Sigmoid colon (tissue), 6 donors: ENCODE measurements at regions not wholly inside any gene's neighbourhood (a gene's known extent, or its start where the extent isn't known, plus 50 kb on each side); places are given as distances from the start of the nearest gene placed in this dataset.

Source experiments
- DNase-seq: peaks from one replicate; pipeline ENCODE4 v3.0.0-alpha.2; 2019
- H3K27ac ChIP-seq, 4 donors: fragments of 200-600 bp; sonication (generic); one replicate each; pipeline ENCODE4 v1.5.1; 2016 to 2019; ENCODE audit warnings: mild to moderate bottlenecking in 1 of 4
- H3K27me3 ChIP-seq, 3 donors: fragments of 200-600 bp; sonication (generic); one replicate each; pipeline ENCODE4 v1.5.1; 2019; ENCODE audit warnings: mild to moderate bottlenecking in 1 of 3
- H3K36me3 ChIP-seq, 4 donors: fragments of 200-600 bp; sonication (generic); one replicate each; pipeline ENCODE4 v1.5.1; 2016 to 2019
- H3K4me1 ChIP-seq, 4 donors: fragments of 200-600 bp; sonication (generic); one replicate each; pipeline ENCODE4 v1.5.1; 2017 to 2019
- H3K4me3 ChIP-seq, 4 donors: fragments of 200-600 bp; sonication (generic); one replicate each; pipeline ENCODE4 v1.5.1; 2017 to 2019; ENCODE audit warnings: mild to moderate bottlenecking in 2 of 4, moderate library complexity in 1 of 4
- H3K9me3 ChIP-seq, 4 donors: fragments of 200-600 bp in 3 of 4; sonication (generic) in 3 of 4; one replicate each; pipeline versions ENCODE4 v1.5.1 to v1.6.1; 2013 to 2019
- CTCF ChIP-seq, 4 experiments: fragments of 450-650 bp in 3 of 4; fragments of 200-600 bp in 1 of 4; IDR thresholded peaks; one replicate each; pipeline ENCODE4 v1.5.1; 2016 to 2019; ENCODE audit warnings: antibody characterized with exemption in 4 of 4, mild to moderate bottlenecking in 3 of 4, moderate library complexity in 2 of 4
- EP300 ChIP-seq, 4 donors: sonication (generic); formaldehyde crosslinking; IDR thresholded peaks; one replicate each; pipeline ENCODE4 v1.6.1; 2017; ENCODE audit warnings: antibody characterized with exemption in 4 of 4
- POLR2A ChIP-seq, 2 donors: fragments of 450-650 bp; IDR thresholded peaks; one replicate each; pipeline ENCODE4 v1.6.1; 2016; ENCODE audit warnings: antibody characterized with exemption in 2 of 2, mild to moderate bottlenecking in 2 of 2, moderate library complexity in 2 of 2
- POLR2AphosphoS5 ChIP-seq, 4 donors: sonication (generic); formaldehyde crosslinking; IDR thresholded peaks; one replicate each; pipeline ENCODE4 v1.6.1; 2017; ENCODE audit warnings: antibody characterized with exemption in 4 of 4
- WGBS, 2 donors: extraction: QIAGEN DNeasy Blood & Tissue Kit; methylation state at CpG; one replicate each; pipeline ENCODE4 v1.1.7; 2013; 5-methylcytosine and 5-hydroxymethylcytosine counted together
- intact Hi-C: fragments of 100-400 bp; cut with DNase I; formaldehyde crosslinking; loops from one replicate; pipeline ENCODE4 v1.15.1; 2023
- donor health status: healthy with polysubstance abuse.
- donor health status: healthy.

DNA sequence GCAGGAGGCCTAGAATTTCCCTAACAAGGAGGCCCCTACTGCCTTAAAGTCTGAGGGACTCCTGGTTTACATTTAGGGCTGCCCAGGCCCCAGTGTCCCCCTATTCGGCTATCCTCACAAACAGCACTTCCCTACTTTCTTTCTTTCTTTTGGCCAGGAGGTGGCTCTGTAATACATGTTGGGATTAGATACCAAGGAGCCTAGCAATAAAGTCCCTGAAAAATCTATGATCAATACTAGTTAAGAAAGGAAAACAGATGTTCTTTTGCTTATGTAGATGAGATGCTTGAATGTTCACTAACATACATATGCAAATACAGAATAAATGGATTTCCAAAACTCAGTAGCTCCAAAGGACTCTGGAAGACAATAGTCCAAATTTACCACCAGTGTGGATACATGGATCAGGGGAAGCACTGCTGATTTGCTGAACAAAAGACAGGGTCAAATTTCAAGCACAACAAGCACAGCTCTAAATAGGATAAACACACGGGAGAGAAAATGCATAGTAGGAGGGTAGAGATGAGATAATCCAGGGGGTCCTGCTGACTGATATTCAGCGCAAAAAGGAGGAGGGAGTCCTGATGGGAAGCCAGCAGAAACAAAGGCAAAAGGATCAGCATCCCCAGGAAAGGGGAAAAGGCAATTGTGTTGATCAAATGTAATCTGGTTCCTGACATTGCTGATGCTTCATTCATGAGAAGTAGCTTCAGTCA lies 240.0 kb downstream of the NUF2 start:
- TF ChIP-seq POLR2AphosphoS5 (IDR thresholded peaks at IDR 0.05) (no peak), EP300 (IDR thresholded peaks at IDR 0.05) (no peak), POLR2A (IDR thresholded peaks at IDR 0.05) (no peak), CTCF (IDR thresholded peaks at IDR 0.05) (peak in 2 of 4 experiments; percentile 13 to 44)
- intact Hi-C loops = no loop called here
- no peaks in the 10 kb centered on the region for H3K4me1 ChIP-seq
- no peaks in the 10 kb centered on the region for H3K9me3 ChIP-seq
- DNase-seq = no peak
- 42 to 49% methylated on average over 3 of the region's 3 CpGs for WGBS, 2 donors
- H3K36me3 ChIP-seq = no peaks in the 10 kb centered on the region
- H3K27ac ChIP-seq = no peak overlapping the region
- H3K27me3 ChIP-seq = no peaks in the 10 kb centered on the region
- no peak overlapping the region for H3K4me3 ChIP-seq

- 80 to 85% methylated on average over 2 of the region's 2 CpGs for WGBS, 2 donors
- intact Hi-C loops = no loop called here
- Histone ChIP-seq H3K27me3 (no peaks in the 10 kb centered on the region), H3K4me3 (no peak overlapping the region), H3K9me3 (no peaks in the 10 kb centered on the region), H3K36me3 (no peaks in the 10 kb centered on the region), H3K4me1 (no peaks in the 10 kb centered on the region), H3K27ac (no peak overlapping the region)
- TF ChIP-seq EP300 (IDR thresholded peaks at IDR 0.05) = no peak
- no peak for DNase-seq
Observed at GRCh38 chr1:163562355-163562754, 240.6 kb downstream of the NUF2 start.

DNA sequence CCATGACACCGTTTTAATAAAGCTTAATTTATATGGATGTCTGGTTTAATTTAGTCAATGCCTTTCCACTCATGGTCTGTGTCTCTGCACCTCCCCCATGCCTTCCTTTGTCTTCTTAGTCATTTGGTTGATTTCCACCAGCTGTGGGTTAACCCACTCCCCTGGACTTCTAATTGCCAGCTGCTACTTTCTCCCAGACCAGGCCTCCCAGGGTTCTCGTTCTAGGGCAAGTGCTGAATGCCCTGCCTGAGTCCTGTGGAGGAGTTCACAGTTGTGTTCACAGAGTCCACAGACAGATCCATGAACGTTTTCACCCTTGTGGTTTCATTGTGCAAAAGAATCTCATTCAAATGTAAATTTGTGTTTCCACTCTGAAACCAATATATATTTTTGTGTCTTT lies 243.4 kb downstream of the NUF2 start:
- Histone ChIP-seq H3K27me3 (no peaks in the 10 kb centered on the region), H3K4me1 (no peaks in the 10 kb centered on the region), H3K4me3 (no peak overlapping the region), H3K27ac (no peak overlapping the region), H3K36me3 (no peaks in the 10 kb centered on the region), H3K9me3 (no peaks in the 10 kb centered on the region)
- TF ChIP-seq POLR2A (IDR thresholded peaks at IDR 0.05) (no peak), EP300 (IDR thresholded peaks at IDR 0.05) (no peak), CTCF (IDR thresholded peaks at IDR 0.05) (no peak), POLR2AphosphoS5 (IDR thresholded peaks at IDR 0.05) (no peak)
- no peak for DNase-seq
- WGBS, 2 donors = 68 to 73% methylated on average over 3 of the region's 3 CpGs
- intact Hi-C loops = no loop called here

DNA sequence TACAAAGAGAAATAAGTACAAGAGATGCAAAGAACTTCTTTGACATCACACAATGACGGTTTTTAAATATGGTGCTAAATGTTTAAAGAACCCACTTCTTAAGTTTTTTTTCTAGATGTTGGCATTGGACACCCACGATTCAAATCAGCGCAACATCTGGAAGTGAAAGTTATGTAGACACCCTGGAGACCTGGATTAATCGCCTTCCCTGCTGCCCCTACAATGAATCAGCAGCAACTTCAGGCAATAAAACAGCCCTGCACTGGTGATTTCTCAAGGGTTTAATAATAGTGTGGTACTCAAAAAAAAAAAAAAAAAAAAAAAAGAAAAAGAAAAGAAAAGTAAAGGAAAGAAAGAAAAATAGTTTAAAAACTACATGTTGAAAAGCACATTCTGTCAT lies 248.3 kb downstream of the NUF2 start:
- no peaks in the 10 kb centered on the region for H3K4me1 ChIP-seq
- no peak overlapping the region for H3K4me3 ChIP-seq
- intact Hi-C loops = no loop called here
- H3K27ac ChIP-seq = no peak overlapping the region
- no peak for TF ChIP-seq POLR2AphosphoS5 (IDR thresholded peaks at IDR 0.05)
- no peak for TF ChIP-seq POLR2A (IDR thresholded peaks at IDR 0.05)
- TF ChIP-seq CTCF (IDR thresholded peaks at IDR 0.05) = no peak
- no peak for TF ChIP-seq EP300 (IDR thresholded peaks at IDR 0.05)
- no peaks in the 10 kb centered on the region for H3K27me3 ChIP-seq
- DNase-seq = no peak
- no peaks in the 10 kb centered on the region for H3K9me3 ChIP-seq
- 82 to 85% methylated on average over 4 of the region's 4 CpGs for WGBS, 2 donors
- no peaks in the 10 kb centered on the region for H3K36me3 ChIP-seq

DNA sequence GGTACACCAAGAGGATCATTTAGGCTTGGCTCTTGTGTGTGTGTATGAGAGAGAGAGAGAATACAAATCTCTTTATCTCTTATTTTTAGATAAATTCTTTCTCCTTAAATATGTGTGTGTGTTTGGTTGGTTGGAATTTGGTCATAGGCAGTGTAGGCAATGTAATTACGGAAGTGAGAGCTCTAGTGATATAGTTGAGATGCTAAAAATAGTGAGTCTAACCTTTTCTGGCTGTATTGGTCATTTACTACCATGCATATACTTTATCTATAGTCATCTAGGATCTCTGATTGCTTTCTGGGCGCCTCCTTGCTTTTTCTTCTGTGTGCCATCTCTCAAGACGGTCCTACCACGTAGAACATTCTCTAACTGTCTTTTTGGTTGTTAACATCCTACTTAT lies 250.2 kb downstream of the NUF2 start:
- intact Hi-C loops = no loop called here
- no peak for DNase-seq
- Histone ChIP-seq H3K4me3 (no peak overlapping the region), H3K27me3 (no peaks in the 10 kb centered on the region), H3K36me3 (no peaks in the 10 kb centered on the region), H3K9me3 (no peaks in the 10 kb centered on the region), H3K27ac (no peak overlapping the region), H3K4me1 (no peaks in the 10 kb centered on the region)
- WGBS, 2 donors = 88 to 90% methylated on average over 4 of the region's 4 CpGs
- TF ChIP-seq POLR2AphosphoS5 (IDR thresholded peaks at IDR 0.05) = no peak
- no peak for TF ChIP-seq CTCF (IDR thresholded peaks at IDR 0.05)
- no peak for TF ChIP-seq POLR2A (IDR thresholded peaks at IDR 0.05)
